Adrenal gland (tissue), 9 donors: ENCODE measurements at regions not wholly inside any gene's neighbourhood (a gene's known extent, or its start where the extent isn't known, plus 50 kb on each side); places are given as distances from the start of the nearest gene placed in this dataset.

ENCODE experiments used
- DNase-seq, 7 donors: peaks; one replicate each; pipeline ENCODE4 v3.0.0-alpha.2; 2019 to 2020
- H3K27ac ChIP-seq, 5 donors: fragments of 200-600 bp; sonication (generic) in 4 of 5; 1 replicate in 3 of 5; 2 replicates in 2 of 5; pipeline versions ENCODE4 v1.5.1 to v1.8.0; 2016 to 2020; ENCODE audit warnings: mild to moderate bottlenecking in 1 of 5
- H3K27me3 ChIP-seq: fragments of 200-600 bp; 2 replicates; pipeline ENCODE4 v1.8.0; 2021
- H3K36me3 ChIP-seq, 2 donors: fragments of 200-600 bp; replicated peaks in 1 of 2; 1 replicate in 1 of 2; 2 replicates in 1 of 2; pipeline versions ENCODE4 v1.5.1 to v1.8.0; 2018 to 2022
- H3K4me1 ChIP-seq, 2 donors: fragments of 200-600 bp; replicated peaks in 1 of 2; 1 replicate in 1 of 2; 2 replicates in 1 of 2; pipeline versions ENCODE4 v1.5.1 to v1.8.0; 2018 to 2021
- H3K4me3 ChIP-seq, 4 donors: fragments of 200-600 bp; sonication (generic) in 3 of 4; one replicate each; pipeline ENCODE4 v1.5.1; 2016 to 2018
- H3K9me3 ChIP-seq, 3 donors: fragments of 200-600 bp; sonication (generic) in 1 of 3; replicated peaks in 1 of 3; 1 replicate in 2 of 3; 2 replicates in 1 of 3; pipeline versions ENCODE4 v1.5.1 to v1.8.0; 2016 to 2021
- CTCF ChIP-seq, 6 experiments: fragments of 450-650 bp in 4 of 6; fragments of 200-600 bp in 2 of 6; sonication (generic) in 1 of 6; IDR thresholded peaks; 1 replicate in 5 of 6; 2 replicates in 1 of 6; pipeline versions ENCODE4 v1.5.1 to v1.8.0; 2016 to 2021; ENCODE audit warnings: antibody characterized with exemption in 6 of 6, mild to moderate bottlenecking in 2 of 6, moderate library complexity in 1 of 6
- POLR2A ChIP-seq, 2 donors: fragments of 450-650 bp; IDR thresholded peaks; one replicate each; pipeline ENCODE4 v1.6.1; 2017; ENCODE audit warnings: antibody characterized with exemption in 2 of 2, mild to moderate bottlenecking in 2 of 2, moderate library complexity in 1 of 2
- WGBS, 4 donors: extraction: QIAGEN DNeasy Blood & Tissue Kit in 2 of 4; methylation state at CpG; one replicate each; pipeline versions ENCODE4 v1.1.5 to v1.1.7; 2013 to 2017; 5-methylcytosine and 5-hydroxymethylcytosine counted together
- intact Hi-C, 2 donors: fragments of 100-400 bp; cut with DNase I; formaldehyde crosslinking; loops; one replicate each; pipeline versions ENCODE4 v1.14.1 to v1.15.0; 2022 to 2023
- donor health status: healthy with polysubstance abuse.
- donor health status: Bipolar disorder and iron deficiency.
- donor health status: DM: yes; HTN: yes; CAD: no.
- donor health status: DM: no; HTN: no; CAD: no.
- donor health status: DM: no; HTN: no; CAD: no.

GRCh38 chr11:16685914-16686313 lies 52.5 kb upstream of the C11orf58 start:
- no peak overlapping the region for H3K4me3 ChIP-seq
- no peak for DNase-seq
- TF ChIP-seq CTCF (IDR thresholded peaks at IDR 0.05) (no peak), POLR2A (IDR thresholded peaks at IDR 0.05) (no peak)
- H3K4me1 ChIP-seq, result no peaks in the 10 kb centered on the region
- no peaks in the 10 kb centered on the region for H3K27me3 ChIP-seq
- WGBS, 4 donors, result 81 to 86% (median 83%) methylated on average over 2 of the region's 2 CpGs
- no peaks in the 10 kb centered on the region for H3K9me3 ChIP-seq
- intact Hi-C loops, result no loop called here
- H3K36me3 ChIP-seq, result no peaks in the 10 kb centered on the region
- no peak overlapping the region for H3K27ac ChIP-seq

- intact Hi-C loops, result no loop called here
- 61 to 71% (median 65%) methylated on average over 4 to 7 of the region's 7 CpGs for WGBS, 4 donors
- TF ChIP-seq CTCF (IDR thresholded peaks at IDR 0.05) (no peak), POLR2A (IDR thresholded peaks at IDR 0.05) (no peak)
- Histone ChIP-seq H3K27me3 (no peaks in the 10 kb centered on the region), H3K36me3 (no peaks in the 10 kb centered on the region), H3K9me3 (no peaks in the 10 kb centered on the region), H3K4me3 (no peak overlapping the region), H3K4me1 (no peaks in the 10 kb centered on the region), H3K27ac (no peak overlapping the region)
- DNase-seq, result no peak
These were observed 59.9 kb upstream of the C11orf58 start for GRCh38 chr11:16678466-16679116.

GRCh38 chr11:16669799-16670415 lies 68.5 kb upstream of the C11orf58 start:
- intact Hi-C loops, result no loop called here
- no peaks in the 10 kb centered on the region for H3K9me3 ChIP-seq
- no peak for TF ChIP-seq CTCF (IDR thresholded peaks at IDR 0.05)
- no peak for TF ChIP-seq POLR2A (IDR thresholded peaks at IDR 0.05)
- no peak overlapping the region for H3K27ac ChIP-seq
- H3K27me3 ChIP-seq, result no peaks in the 10 kb centered on the region
- H3K4me1 ChIP-seq, result no peaks in the 10 kb centered on the region
- WGBS, 4 donors, result 69 to 85% (median 76%) methylated on average over 2 of the region's 2 CpGs
- H3K36me3 ChIP-seq, result no peaks in the 10 kb centered on the region
- DNase-seq, result no peak
- H3K4me3 ChIP-seq, result no peak overlapping the region

- no peaks in the 10 kb centered on the region for H3K36me3 ChIP-seq
- H3K27me3 ChIP-seq, result no peaks in the 10 kb centered on the region
- TF ChIP-seq CTCF (IDR thresholded peaks at IDR 0.05) (peak in 1 of 6 experiments; percentile 21), POLR2A (IDR thresholded peaks at IDR 0.05) (no peak)
- DNase-seq, result no peak
- no peaks in the 10 kb centered on the region for H3K9me3 ChIP-seq
- 71 to 78% (median 74%) methylated on average over 9 of the region's 9 CpGs for WGBS, 4 donors
- H3K27ac ChIP-seq, result no peak overlapping the region
- H3K4me3 ChIP-seq, result no peak overlapping the region
- no peaks in the 10 kb centered on the region for H3K4me1 ChIP-seq
- intact Hi-C loops, result no loop called here
These were observed 105.9 kb upstream of the C11orf58 start for GRCh38 chr11:16632295-16633200.
